Endothelial cell of umbilical vein (primary cell): ENCODE measurements at regions not wholly inside any gene's neighbourhood (a gene's known extent, or its start where the extent isn't known, plus 50 kb on each side); places are given as distances from the start of the nearest gene placed in this dataset.
A peak's percentile ranks its signal among the peaks of the same experiment; 100 is the strongest.

Experiments used
- BruUV-seq: library from RNA; stranded (reverse); fragments of 400-500 nt; replicated peaks from 2 replicates; lab custom pipeline; 2021; lab: Mats Ljungman, UMichigan
- CTCF ChIA-PET: fragments of 300-600, 350-600 bp; sonication (Branson Sonifier 250); formaldehyde crosslinking; loops from one replicate; lab custom pipeline; 2021; ENCODE audit warnings: antibody characterized with exemption, inconsistent platforms; lab: Charles Lee
- POLR2A ChIA-PET: fragments of 300-600, 350-600 bp; sonication (Branson Sonifier 250); formaldehyde crosslinking; loops from one replicate; lab custom pipeline; 2021; ENCODE audit warnings: antibody characterized with exemption, inconsistent platforms; lab: Charles Lee
- DNase-seq: peaks from one replicate; pipeline ENCODE4 v3.0.0-alpha.2; 2011; ENCODE audit warnings: low read depth, low spot score
- FAIRE-seq: peaks from 2 replicates; lab custom pipeline; 2011; peaks lifted over from hg19 to GRCh38; lab: Jason Lieb, UNC
- H2AFZ ChIP-seq: 2 replicates; pipeline ENCODE4 v1.6.0; 2012; ENCODE audit warnings: low read depth, low read length, control low read depth, inconsistent platforms
- H3K27ac ChIP-seq: 2 replicates; pipeline ENCODE4 v1.5.1; 2011; ENCODE audit warnings: low read depth, mild to moderate bottlenecking, control low read depth, low read length, moderate library complexity; ENCODE audit not compliant: insufficient read depth
- H3K27me3 ChIP-seq, 2 experiments: 2 replicates each; pipeline versions ENCODE4 v1.6.0 to v1.6.1; 2011; ENCODE audit warnings: low read length in 2 of 2, mixed read lengths in 1 of 2; ENCODE audit not compliant: control insufficient read depth in 2 of 2, insufficient read depth in 2 of 2
- H3K36me3 ChIP-seq, 2 experiments: 2 replicates in 1 of 2; 3 replicates in 1 of 2; pipeline ENCODE4 v1.5.1; 2011; ENCODE audit warnings: low read length in 2 of 2, mild to moderate bottlenecking in 1 of 2, moderate library complexity in 1 of 2; ENCODE audit not compliant: control insufficient read depth in 2 of 2, insufficient read depth in 2 of 2; ENCODE audit errors: extremely low read depth in 1 of 2
- H3K4me1 ChIP-seq: 3 replicates; pipeline ENCODE4 v1.5.1; 2011; ENCODE audit warnings: mild to moderate bottlenecking, low read length; ENCODE audit not compliant: control insufficient read depth, insufficient read depth; ENCODE audit errors: extremely low read depth
- H3K4me2 ChIP-seq: 2 replicates; pipeline ENCODE4 v1.6.1; 2011; ENCODE audit warnings: low read length, control low read depth, mixed read lengths; ENCODE audit not compliant: insufficient read depth
- H3K4me3 ChIP-seq, 3 experiments: fragments of 200-600 bp in 1 of 3; sonication (generic), shearing (Covaris generic) in 1 of 3; replicated peaks in 1 of 3; 2 replicates each; pipeline ENCODE4 v1.5.1; 2011 to 2016; ENCODE audit warnings: control low read depth in 3 of 3, low read length in 3 of 3, mild to moderate bottlenecking in 2 of 3, inconsistent platforms in 1 of 3, low read depth in 1 of 3, moderate library complexity in 1 of 3; ENCODE audit not compliant: insufficient read depth in 1 of 3
- H3K79me2 ChIP-seq: 2 replicates; pipeline ENCODE4 v1.6.0; 2012; ENCODE audit warnings: low read length, inconsistent platforms; ENCODE audit not compliant: control insufficient read depth, insufficient read depth
- H3K9ac ChIP-seq: replicated peaks from 2 replicates; pipeline ENCODE3; 2011; ENCODE audit warnings: low read length, control low read depth; ENCODE audit not compliant: insufficient read depth; ENCODE audit errors: extremely low read depth
- H3K9me1 ChIP-seq: replicated peaks from 3 replicates; pipeline ENCODE4 v1.6.0; 2011; ENCODE audit warnings: mild to moderate bottlenecking, low read length; ENCODE audit not compliant: control insufficient read depth, insufficient read depth; ENCODE audit errors: extremely low read depth
- H3K9me3 ChIP-seq: replicated peaks from 2 replicates; pipeline ENCODE4 v1.5.1; 2012; ENCODE audit warnings: low read length, inconsistent platforms; ENCODE audit not compliant: control insufficient read depth, insufficient read depth
- H4K20me1 ChIP-seq: replicated peaks from 2 replicates; pipeline ENCODE3; 2011; ENCODE audit warnings: mild to moderate bottlenecking, low read length; ENCODE audit not compliant: control insufficient read depth, insufficient read depth; ENCODE audit errors: extremely low read depth
- EZH2 ChIP-seq: IDR thresholded peaks from 2 replicates; pipeline ENCODE4 v1.6.1; 2012; ENCODE audit warnings: borderline replicate concordance, low read depth, mild to moderate bottlenecking, moderate library complexity, low read length, inconsistent platforms; ENCODE audit not compliant: severe bottlenecking
- FOS ChIP-seq: IDR thresholded peaks from 2 replicates; pipeline ENCODE4 v1.6.1; 2011; ENCODE audit warnings: mild to moderate bottlenecking, low read length, moderate library complexity, borderline replicate concordance; ENCODE audit not compliant: insufficient read depth
- GATA2 ChIP-seq: IDR thresholded peaks from 2 replicates; pipeline ENCODE4 v1.7.0; 2011; ENCODE audit warnings: low read depth, mild to moderate bottlenecking, moderate library complexity, mixed read lengths, low read length; ENCODE audit not compliant: insufficient read length, insufficient read depth
- JUN ChIP-seq: IDR thresholded peaks from 2 replicates; pipeline ENCODE4 v1.6.1; 2011; ENCODE audit warnings: borderline replicate concordance, low read depth; ENCODE audit not compliant: insufficient read length, insufficient read depth
- MYC ChIP-seq: IDR thresholded peaks from one replicate; pipeline ENCODE4 v1.6.1; 2011; ENCODE audit warnings: mild to moderate bottlenecking, low read depth, low read length
- POLR2A ChIP-seq: IDR thresholded peaks from 2 replicates; pipeline ENCODE4 v1.6.1; 2012; ENCODE audit warnings: low read depth, mild to moderate bottlenecking, control low read depth, low read length
- POLR2AphosphoS5 ChIP-seq: IDR thresholded peaks from 2 replicates; pipeline ENCODE4 v1.6.1; 2012; ENCODE audit warnings: low read depth, mild to moderate bottlenecking, control low read depth, low read length, moderate library complexity; ENCODE audit not compliant: insufficient read depth
- dilution Hi-C: fragments of 300-500 bp; cut with MboI; formaldehyde crosslinking; loops from one replicate; pipeline ENCODE4 v1.15.0; 2019; ENCODE audit warnings: low sequenced_read_pairs; ENCODE audit not compliant: extremely low pct_ligation_motif_present
- intact Hi-C: fragments of 100-400 bp; cut with micrococcal nuclease; formaldehyde crosslinking; loops from one replicate; pipeline ENCODE4 v1.10.0; 2022
- TF ChIP-seq, protein P1 (sequence below), 2 donors: IDR thresholded peaks; 1 replicate in 1 of 2; 2 replicates in 1 of 2; pipeline ENCODE4 v1.5.1; 2011; ENCODE audit warnings: low read length in 2 of 2, mild to moderate bottlenecking in 2 of 2, moderate library complexity in 2 of 2, control low read depth in 1 of 2, inconsistent platforms in 1 of 2, low read depth in 1 of 2; ENCODE audit not compliant: insufficient read depth in 1 of 2; ENCODE audit errors: extremely low read depth in 1 of 2
- TF ChIP-seq, protein P2 (sequence below): IDR thresholded peaks from 2 replicates; pipeline ENCODE4 v1.6.1; 2011; ENCODE audit not compliant: insufficient read depth, insufficient read length

DNA sequence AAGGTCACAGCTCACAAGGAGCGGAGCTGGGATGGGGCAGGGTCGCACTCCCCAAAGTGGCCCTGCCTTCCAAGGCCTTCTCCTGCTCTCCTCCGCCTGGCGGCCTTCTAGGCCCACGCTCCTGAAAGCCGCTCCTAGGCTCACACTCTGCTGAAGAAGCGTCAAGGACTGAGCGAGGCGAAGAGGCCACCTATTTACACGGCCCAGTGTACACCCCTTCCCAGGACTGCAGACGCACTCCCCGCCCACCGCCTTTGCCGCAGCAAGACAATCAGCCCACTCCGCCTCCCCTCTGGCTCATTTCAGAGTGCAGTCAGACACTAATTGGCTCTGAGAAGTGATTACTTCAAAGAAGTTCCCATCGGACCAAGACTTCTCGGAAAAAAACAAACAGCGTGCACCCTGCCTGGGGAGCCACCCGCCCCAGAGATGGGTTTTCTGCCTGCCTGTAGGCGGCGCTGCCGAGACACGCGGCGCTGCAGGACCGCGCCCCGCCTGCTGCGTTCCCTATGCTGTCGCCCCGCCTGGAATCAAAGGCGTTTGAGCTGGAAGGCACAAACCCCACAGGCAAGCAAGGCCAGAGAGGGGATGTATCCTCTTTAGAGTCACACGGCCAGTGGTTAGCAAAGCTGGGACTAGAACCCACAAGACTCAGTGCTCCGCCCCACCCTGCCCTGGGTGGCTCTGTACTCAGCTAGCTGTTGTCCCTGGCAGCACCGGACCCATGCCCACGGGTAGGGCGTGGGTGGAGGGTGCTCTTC is 414.8 kb downstream of the BUD13 start:
- dilution Hi-C loops = no loop called here
- no peaks in the 10 kb centered on the region for H3K9me3 ChIP-seq
- BruUV-seq = no TSS peak
- peak overlapping the region; percentile 52 for H2AFZ ChIP-seq
- peak; percentile 43 for DNase-seq
- no peaks in the 10 kb centered on the region for H3K9me1 ChIP-seq
- POLR2A ChIA-PET = no interaction called here
- no peaks in the 10 kb centered on the region for H3K79me2 ChIP-seq
- no peaks in the 10 kb centered on the region for H3K27me3 ChIP-seq
- TF ChIP-seq, protein P1, sequence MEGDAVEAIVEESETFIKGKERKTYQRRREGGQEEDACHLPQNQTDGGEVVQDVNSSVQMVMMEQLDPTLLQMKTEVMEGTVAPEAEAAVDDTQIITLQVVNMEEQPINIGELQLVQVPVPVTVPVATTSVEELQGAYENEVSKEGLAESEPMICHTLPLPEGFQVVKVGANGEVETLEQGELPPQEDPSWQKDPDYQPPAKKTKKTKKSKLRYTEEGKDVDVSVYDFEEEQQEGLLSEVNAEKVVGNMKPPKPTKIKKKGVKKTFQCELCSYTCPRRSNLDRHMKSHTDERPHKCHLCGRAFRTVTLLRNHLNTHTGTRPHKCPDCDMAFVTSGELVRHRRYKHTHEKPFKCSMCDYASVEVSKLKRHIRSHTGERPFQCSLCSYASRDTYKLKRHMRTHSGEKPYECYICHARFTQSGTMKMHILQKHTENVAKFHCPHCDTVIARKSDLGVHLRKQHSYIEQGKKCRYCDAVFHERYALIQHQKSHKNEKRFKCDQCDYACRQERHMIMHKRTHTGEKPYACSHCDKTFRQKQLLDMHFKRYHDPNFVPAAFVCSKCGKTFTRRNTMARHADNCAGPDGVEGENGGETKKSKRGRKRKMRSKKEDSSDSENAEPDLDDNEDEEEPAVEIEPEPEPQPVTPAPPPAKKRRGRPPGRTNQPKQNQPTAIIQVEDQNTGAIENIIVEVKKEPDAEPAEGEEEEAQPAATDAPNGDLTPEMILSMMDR (IDR thresholded peaks at IDR 0.05; ENCODE audit: extremely low read depth in 1 of 2, insufficient read depth in 1 of 2, low read depth in 1 of 2, low read length in 2 of 2) = peak; percentile 87 to 91
- TF ChIP-seq FOS = no peak
- no peaks in the 10 kb centered on the region for H4K20me1 ChIP-seq
- H3K4me1 ChIP-seq = peaks cover 25% of the 10 kb centered on the region
- FAIRE-seq = peak; percentile 28
- H3K36me3 ChIP-seq = no peaks in the 10 kb centered on the region
- intact Hi-C loops = loop anchor here (1.0 to 2.0 kb wide), 3 partner anchors 96 to 283 kb away; no protein-coding TSS in a partner anchor
- no peak overlapping the region for H3K4me3 ChIP-seq
- H3K27ac ChIP-seq = peak overlapping the region; percentile 39
- H3K4me2 ChIP-seq = no peak overlapping the region
- no peak overlapping the region for H3K9ac ChIP-seq
- CTCF ChIA-PET = interaction anchor here (0.5 to 6.0 kb wide), 49 partner anchors 9 to 1063 kb away, joined by 3 to 85 read pairs (median 5); no protein-coding TSS in a partner anchor

DNA sequence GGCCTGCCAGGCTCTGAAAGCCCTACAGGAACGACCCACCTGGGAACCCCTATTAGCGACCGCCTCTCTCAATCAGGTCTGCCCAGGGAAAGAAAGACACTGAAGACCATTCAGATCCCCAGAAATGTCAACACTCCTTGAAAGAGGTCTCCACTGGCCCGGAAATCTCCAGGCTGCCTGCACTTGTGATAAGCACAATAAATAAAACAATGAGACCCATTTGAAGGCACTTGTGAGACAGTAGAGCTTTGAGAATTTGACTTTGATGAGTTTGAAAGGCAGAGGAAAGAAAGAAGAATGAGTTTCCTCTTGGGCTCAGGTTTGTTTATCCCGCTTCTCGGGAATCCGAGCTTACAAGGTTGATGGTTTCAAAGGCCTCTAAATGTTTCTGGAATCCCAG is 416.3 kb downstream of the BUD13 start:
- peaks cover 22% of the 10 kb centered on the region for H3K4me1 ChIP-seq
- H3K9me3 ChIP-seq = no peaks in the 10 kb centered on the region
- H3K9me1 ChIP-seq = no peaks in the 10 kb centered on the region
- H3K9ac ChIP-seq = no peak overlapping the region
- CTCF ChIA-PET = interaction anchor here (0.9 to 6.0 kb wide), 5 partner anchors 32 to 157 kb away, joined by 3 to 85 read pairs (median 4); no protein-coding TSS in a partner anchor
- no TSS peak for BruUV-seq
- no peak overlapping the region for H3K4me3 ChIP-seq
- DNase-seq (peak; percentile 10), FAIRE-seq (no peak)
- H3K36me3 ChIP-seq = no peaks in the 10 kb centered on the region
- POLR2A ChIA-PET = no interaction called here
- no peaks in the 10 kb centered on the region for H4K20me1 ChIP-seq
- no peak overlapping the region for H3K27ac ChIP-seq
- H3K27me3 ChIP-seq = no peaks in the 10 kb centered on the region
- no peaks in the 10 kb centered on the region for H3K79me2 ChIP-seq
- no peak overlapping the region for H2AFZ ChIP-seq
- intact Hi-C loops = no loop called here
- no peak overlapping the region for H3K4me2 ChIP-seq
- dilution Hi-C loops = no loop called here
- TF ChIP-seq JUN (no peak), GATA2 (no peak), POLR2AphosphoS5 (no peak), MYC (no peak), POLR2A (no peak), FOS (no peak), EZH2 (no peak)
- TF ChIP-seq, protein P1 (IDR thresholded peaks at IDR 0.05; ENCODE audit: extremely low read depth in 1 of 2, insufficient read depth in 1 of 2, low read depth in 1 of 2, low read length in 2 of 2) = no peak
- TF ChIP-seq, protein P2, sequence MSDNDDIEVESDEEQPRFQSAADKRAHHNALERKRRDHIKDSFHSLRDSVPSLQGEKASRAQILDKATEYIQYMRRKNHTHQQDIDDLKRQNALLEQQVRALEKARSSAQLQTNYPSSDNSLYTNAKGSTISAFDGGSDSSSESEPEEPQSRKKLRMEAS = no peak
